HCT116 (cell line): ENCODE measurements at regions not wholly inside any gene's neighbourhood (a gene's known extent, or its start where the extent isn't known, plus 50 kb on each side); places are given as distances from the start of the nearest gene placed in this dataset.

Source experiments
- CBX3 ChIP-seq: IDR thresholded peaks from 2 replicates; pipeline ENCODE4 v1.6.1; 2012; ENCODE audit warnings: low read depth
- CEBPB ChIP-seq: IDR thresholded peaks from 2 replicates; pipeline ENCODE4 v1.6.1; 2012; ENCODE audit warnings: low read depth
- CTCF ChIP-seq, 3 experiments: fragments of 200-600 bp in 1 of 3; sonication (generic) in 1 of 3; IDR thresholded peaks in 2 of 3; conservative IDR thresholded peaks in 1 of 3; 2 replicates each; pipeline ENCODE4 v1.5.1; 2012 to 2017; ENCODE audit warnings: low read depth in 2 of 3, low read length in 2 of 3, antibody characterized with exemption in 1 of 3, borderline replicate concordance in 1 of 3, control low read depth in 1 of 3, mild to moderate bottlenecking in 1 of 3, mixed read lengths in 1 of 3, mixed run types in 1 of 3, moderate library complexity in 1 of 3; ENCODE audit not compliant: insufficient read depth in 1 of 3
- EGR1 ChIP-seq: IDR thresholded peaks from 2 replicates; pipeline ENCODE4 v1.6.1; 2012; ENCODE audit warnings: low read depth
- EZH2phosphoT487 ChIP-seq: fragments of 200-600 bp; IDR thresholded peaks from 2 replicates; pipeline ENCODE4 v1.6.1; 2018; ENCODE audit warnings: antibody characterized with exemption, borderline replicate concordance
- FOSL1 ChIP-seq: IDR thresholded peaks from 2 replicates; pipeline ENCODE4 v1.6.1; 2012; ENCODE audit warnings: low read depth
- POLR2A ChIP-seq: IDR thresholded peaks from 2 replicates; pipeline ENCODE4 v1.7.0; 2011; ENCODE audit warnings: borderline replicate concordance; ENCODE audit not compliant: insufficient read depth, insufficient read length; ENCODE audit errors: extremely low read depth
- POLR2AphosphoS5 ChIP-seq: IDR thresholded peaks from 2 replicates; pipeline ENCODE4 v1.6.1; 2011; ENCODE audit warnings: mild to moderate bottlenecking, low read depth, low read length, moderate library complexity
- RAD21 ChIP-seq: IDR thresholded peaks from 2 replicates; pipeline ENCODE4 v1.6.1; 2012; ENCODE audit warnings: low read depth, mild to moderate bottlenecking
- TCF7L2 ChIP-seq: IDR thresholded peaks from 2 replicates; pipeline ENCODE4 v1.7.0; 2011; ENCODE audit warnings: borderline replicate concordance, inconsistent platforms; ENCODE audit not compliant: insufficient read depth, insufficient read length; ENCODE audit errors: extremely low read depth
- YY1 ChIP-seq: IDR thresholded peaks from 2 replicates; pipeline ENCODE4 v1.6.1; 2011; ENCODE audit warnings: low read length, low read depth, moderate library complexity, mild to moderate bottlenecking; ENCODE audit not compliant: insufficient replicate concordance; ENCODE audit errors: extremely low read depth
- ZBTB33 ChIP-seq: IDR thresholded peaks from 2 replicates; pipeline ENCODE4 v1.6.1; 2011; ENCODE audit warnings: mild to moderate bottlenecking, low read length, moderate library complexity; ENCODE audit not compliant: insufficient replicate concordance; ENCODE audit errors: extremely low read depth
- TF ChIP-seq, protein P1 (sequence below): IDR thresholded peaks from 2 replicates; pipeline ENCODE4 v1.6.1; 2012

DNA sequence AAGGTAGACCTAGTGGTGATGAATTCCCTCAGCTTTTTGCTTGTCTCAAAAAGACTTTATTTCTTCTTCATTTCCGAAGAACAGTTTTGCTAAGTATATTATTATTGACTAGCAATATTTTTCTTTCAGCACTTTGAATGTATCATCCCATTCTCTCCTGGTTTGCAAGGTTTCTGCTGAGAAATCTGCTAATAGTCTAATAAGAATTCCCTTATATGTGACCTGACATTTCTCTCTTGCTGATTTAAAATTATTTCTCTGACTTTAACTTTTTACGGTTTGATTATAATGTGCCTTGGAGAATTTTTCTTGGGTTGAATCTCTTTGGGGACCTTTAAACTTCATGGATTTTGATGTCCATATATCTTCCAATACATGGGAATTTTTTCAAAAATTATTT is 628.3 kb upstream of the ADGRL2 start:
- TF ChIP-seq POLR2AphosphoS5 (no peak), CTCF (IDR thresholded peaks at IDR 0.05 in 2 of 3, conservative IDR thresholded peaks at IDR 0.05 in 1 of 3; ENCODE audit: borderline replicate concordance in 1 of 3, insufficient read depth in 1 of 3, low read depth in 2 of 3, low read length in 2 of 3) (no peak), FOSL1 (no peak), YY1 (no peak), TCF7L2 (no peak), CBX3 (0 out of 2 replicates have a peak, but pooled peaks have one; percentile 23), EGR1 (no peak), RAD21 (no peak), POLR2A (no peak), CEBPB (no peak), ZBTB33 (no peak), EZH2phosphoT487 (no peak)
- TF ChIP-seq, protein P1, sequence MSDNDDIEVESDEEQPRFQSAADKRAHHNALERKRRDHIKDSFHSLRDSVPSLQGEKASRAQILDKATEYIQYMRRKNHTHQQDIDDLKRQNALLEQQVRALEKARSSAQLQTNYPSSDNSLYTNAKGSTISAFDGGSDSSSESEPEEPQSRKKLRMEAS, result no peak
